ENCODE measurements at regions not wholly inside any gene's neighbourhood (a gene's known extent, or its start where the extent isn't known, plus 50 kb on each side); places are given as distances from the start of the nearest gene placed in this dataset.
"Not testable (repeated sequence)": the region's sequence is repeated elsewhere in the genome, so short reads cannot be mapped to it uniquely, and the experiment has no call there.

GRCh38 chr11:115967203-115967602, 463.0 kb upstream of the CADM1 start:
- not testable (repeated sequence) for DNase-seq (ENCODE audit: low read depth in 2 of 2)

- no peak for DNase-seq (ENCODE audit: low read depth in 2 of 2)
Observed at GRCh38 chr11:115965767-115966504, 461.7 kb upstream of the CADM1 start.

- DNase-seq (ENCODE audit: low read depth in 2 of 2): no peak
Observed at GRCh38 chr11:115964091-115964490, 459.9 kb upstream of the CADM1 start.

GRCh38 chr11:115963156-115963555, 458.9 kb upstream of the CADM1 start:
- DNase-seq (ENCODE audit: low read depth in 2 of 2): no peak

- DNase-seq (ENCODE audit: low read depth in 2 of 2): no peak
Observed at GRCh38 chr11:115961159-115962003, 457.2 kb upstream of the CADM1 start.

- no peak for DNase-seq (ENCODE audit: low read depth in 2 of 2)
Observed at GRCh38 chr11:115959081-115959486, 454.9 kb upstream of the CADM1 start.

- DNase-seq (ENCODE audit: low read depth in 2 of 2): no peak
Observed at GRCh38 chr11:115958089-115959000, 454.1 kb upstream of the CADM1 start.

- no peak for DNase-seq (ENCODE audit: low read depth in 2 of 2)
Observed at GRCh38 chr11:115955803-115956202, 451.6 kb upstream of the CADM1 start.

- DNase-seq (ENCODE audit: low read depth in 2 of 2): no peak
Observed at GRCh38 chr11:115950660-115951059, 446.4 kb upstream of the CADM1 start.

GRCh38 chr11:115944596-115944995, 440.4 kb upstream of the CADM1 start:
- no peak for DNase-seq (ENCODE audit: low read depth in 2 of 2)

GRCh38 chr11:115942011-115942410, 437.8 kb upstream of the CADM1 start:
- no peak for DNase-seq (ENCODE audit: low read depth in 2 of 2)

- DNase-seq (ENCODE audit: low read depth in 2 of 2): no peak
Observed at GRCh38 chr11:115941481-115941993, 437.3 kb upstream of the CADM1 start.

- DNase-seq (ENCODE audit: low read depth in 2 of 2): no peak
Observed at GRCh38 chr11:115941044-115941443, 436.8 kb upstream of the CADM1 start.

GRCh38 chr11:115939731-115940421, 435.7 kb upstream of the CADM1 start:
- DNase-seq (ENCODE audit: low read depth in 2 of 2): no peak

- DNase-seq (ENCODE audit: low read depth in 2 of 2): no peak
Observed at GRCh38 chr11:115939104-115939730, 435.0 kb upstream of the CADM1 start.

- DNase-seq (ENCODE audit: low read depth in 2 of 2): no peak
Observed at GRCh38 chr11:115933564-115933963, 429.3 kb upstream of the CADM1 start.

- DNase-seq (ENCODE audit: low read depth in 2 of 2): no peak
Observed at GRCh38 chr11:115931548-115932083, 427.4 kb upstream of the CADM1 start.

- no peak for DNase-seq (ENCODE audit: low read depth in 2 of 2)
Observed at GRCh38 chr11:115930886-115931547, 426.8 kb upstream of the CADM1 start.

GRCh38 chr11:115930291-115930690, 426.1 kb upstream of the CADM1 start:
- no peak for DNase-seq (ENCODE audit: low read depth in 2 of 2)

GRCh38 chr11:115929618-115930129, 425.5 kb upstream of the CADM1 start:
- no peak for DNase-seq (ENCODE audit: low read depth in 2 of 2)
